MM.1S (cell line): ENCODE measurements at regions not wholly inside any gene's neighbourhood (a gene's known extent, or its start where the extent isn't known, plus 50 kb on each side); places are given as distances from the start of the nearest gene placed in this dataset.

Experiments used
- DNase-seq: peaks from one replicate; pipeline ENCODE4 v3.0.0-alpha.2; 2015
- H2AFZ ChIP-seq: fragments of 300-600 bp; sonication (generic); 2 replicates; pipeline ENCODE4 v1.6.0; 2016; ENCODE audit warnings: antibody characterized with exemption, low read length
- H3F3A ChIP-seq: fragments of 300-600 bp; sonication (generic); 2 replicates; pipeline ENCODE4 v1.6.1; 2016; ENCODE audit warnings: mild to moderate bottlenecking, antibody characterized with exemption, low read length, moderate library complexity, mixed read lengths; ENCODE audit not compliant: insufficient read depth
- H3K27ac ChIP-seq: fragments of 300-600 bp; sonication (generic); 2 replicates; pipeline ENCODE4 v1.5.1; 2016; ENCODE audit warnings: mild to moderate bottlenecking, low read length
- H3K27me3 ChIP-seq: fragments of 300-600 bp; sonication (generic); replicated peaks from 2 replicates; pipeline ENCODE4 v1.6.0; 2016; ENCODE audit warnings: low read length; ENCODE audit not compliant: insufficient read depth
- H3K36me3 ChIP-seq: fragments of 300-600 bp; sonication (generic); replicated peaks from 2 replicates; pipeline ENCODE4 v1.6.1; 2016; ENCODE audit warnings: mild to moderate bottlenecking, low read length, mixed read lengths; ENCODE audit not compliant: insufficient read depth
- H3K4me1 ChIP-seq: fragments of 300-600 bp; sonication (generic); 2 replicates; pipeline ENCODE4 v1.6.1; 2016; ENCODE audit warnings: low read length, mixed read lengths
- H3K4me2 ChIP-seq: fragments of 300-600 bp; sonication (generic); 2 replicates; pipeline ENCODE4 v1.6.0; 2016; ENCODE audit warnings: low read depth, low read length
- H3K4me3 ChIP-seq: fragments of 300-600 bp; sonication (generic); 2 replicates; pipeline ENCODE4 v1.5.1; 2016; ENCODE audit warnings: low read length, mixed read lengths
- H3K79me2 ChIP-seq: fragments of 300-600 bp; sonication (generic); 2 replicates; pipeline ENCODE4 v1.6.1; 2016; ENCODE audit warnings: mixed run types, low read length, mixed read lengths
- H3K9ac ChIP-seq: fragments of 300-600 bp; sonication (generic); 2 replicates; pipeline ENCODE4 v1.6.1; 2016; ENCODE audit warnings: low read length, mixed read lengths
- H3K9me2 ChIP-seq: fragments of 300-600 bp; sonication (generic); replicated peaks from 2 replicates; pipeline ENCODE4 v1.6.1; 2016; ENCODE audit warnings: mild to moderate bottlenecking, low read length, mixed read lengths; ENCODE audit not compliant: insufficient read depth
- H3K9me3 ChIP-seq: fragments of 300-600 bp; sonication (generic); replicated peaks from 2 replicates; pipeline ENCODE4 v1.6.1; 2016; ENCODE audit warnings: mild to moderate bottlenecking, low read length, mixed read lengths; ENCODE audit not compliant: insufficient read depth
- H4K20me1 ChIP-seq: fragments of 300-600 bp; sonication (generic); 2 replicates; pipeline ENCODE4 v1.6.1; 2016; ENCODE audit warnings: mild to moderate bottlenecking, low read length, moderate library complexity, mixed read lengths; ENCODE audit not compliant: insufficient read depth
- EZH2 ChIP-seq: fragments of 300-600 bp; sonication (generic); optimal IDR thresholded peaks from 2 replicates; pipeline ENCODE3; 2017; ENCODE audit warnings: low read depth, mild to moderate bottlenecking, antibody characterized with exemption, low read length, mixed read lengths
- EZH2phosphoT487 ChIP-seq: fragments of 300-600 bp; sonication (generic); IDR thresholded peaks from 2 replicates; pipeline ENCODE4 v1.6.1; 2018; ENCODE audit warnings: antibody characterized with exemption, low read length
- TF ChIP-seq, protein P1 (sequence below): fragments of 300-600 bp; sonication (generic); IDR thresholded peaks from 2 replicates; pipeline ENCODE4 v1.5.1; 2016; ENCODE audit warnings: antibody characterized with exemption, low read length, mixed read lengths

DNA sequence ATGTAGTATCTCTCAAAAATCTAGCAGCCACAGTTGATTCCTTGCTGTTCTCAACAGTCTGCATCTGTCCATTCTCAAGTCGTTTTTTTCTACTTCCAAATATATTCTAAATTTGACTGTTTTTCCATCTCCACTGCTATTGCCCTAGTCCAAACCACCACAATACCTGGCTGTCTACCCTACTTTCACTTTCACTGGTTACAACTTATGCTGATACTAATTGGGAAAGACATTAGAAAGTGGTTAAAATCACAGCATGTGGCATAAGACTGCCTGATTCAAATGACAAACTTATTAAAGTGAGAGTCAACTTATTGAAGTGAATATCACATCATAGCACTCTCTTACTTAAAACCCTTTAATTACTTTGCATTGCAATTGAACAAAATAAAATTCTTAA lies 72.6 kb downstream of the CHST2 start:
- TF ChIP-seq, protein P1, sequence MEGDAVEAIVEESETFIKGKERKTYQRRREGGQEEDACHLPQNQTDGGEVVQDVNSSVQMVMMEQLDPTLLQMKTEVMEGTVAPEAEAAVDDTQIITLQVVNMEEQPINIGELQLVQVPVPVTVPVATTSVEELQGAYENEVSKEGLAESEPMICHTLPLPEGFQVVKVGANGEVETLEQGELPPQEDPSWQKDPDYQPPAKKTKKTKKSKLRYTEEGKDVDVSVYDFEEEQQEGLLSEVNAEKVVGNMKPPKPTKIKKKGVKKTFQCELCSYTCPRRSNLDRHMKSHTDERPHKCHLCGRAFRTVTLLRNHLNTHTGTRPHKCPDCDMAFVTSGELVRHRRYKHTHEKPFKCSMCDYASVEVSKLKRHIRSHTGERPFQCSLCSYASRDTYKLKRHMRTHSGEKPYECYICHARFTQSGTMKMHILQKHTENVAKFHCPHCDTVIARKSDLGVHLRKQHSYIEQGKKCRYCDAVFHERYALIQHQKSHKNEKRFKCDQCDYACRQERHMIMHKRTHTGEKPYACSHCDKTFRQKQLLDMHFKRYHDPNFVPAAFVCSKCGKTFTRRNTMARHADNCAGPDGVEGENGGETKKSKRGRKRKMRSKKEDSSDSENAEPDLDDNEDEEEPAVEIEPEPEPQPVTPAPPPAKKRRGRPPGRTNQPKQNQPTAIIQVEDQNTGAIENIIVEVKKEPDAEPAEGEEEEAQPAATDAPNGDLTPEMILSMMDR, result no peak
- TF ChIP-seq EZH2phosphoT487, result no peak
- TF ChIP-seq EZH2, result no peak
- no peak overlapping the region for H2AFZ ChIP-seq

DNA sequence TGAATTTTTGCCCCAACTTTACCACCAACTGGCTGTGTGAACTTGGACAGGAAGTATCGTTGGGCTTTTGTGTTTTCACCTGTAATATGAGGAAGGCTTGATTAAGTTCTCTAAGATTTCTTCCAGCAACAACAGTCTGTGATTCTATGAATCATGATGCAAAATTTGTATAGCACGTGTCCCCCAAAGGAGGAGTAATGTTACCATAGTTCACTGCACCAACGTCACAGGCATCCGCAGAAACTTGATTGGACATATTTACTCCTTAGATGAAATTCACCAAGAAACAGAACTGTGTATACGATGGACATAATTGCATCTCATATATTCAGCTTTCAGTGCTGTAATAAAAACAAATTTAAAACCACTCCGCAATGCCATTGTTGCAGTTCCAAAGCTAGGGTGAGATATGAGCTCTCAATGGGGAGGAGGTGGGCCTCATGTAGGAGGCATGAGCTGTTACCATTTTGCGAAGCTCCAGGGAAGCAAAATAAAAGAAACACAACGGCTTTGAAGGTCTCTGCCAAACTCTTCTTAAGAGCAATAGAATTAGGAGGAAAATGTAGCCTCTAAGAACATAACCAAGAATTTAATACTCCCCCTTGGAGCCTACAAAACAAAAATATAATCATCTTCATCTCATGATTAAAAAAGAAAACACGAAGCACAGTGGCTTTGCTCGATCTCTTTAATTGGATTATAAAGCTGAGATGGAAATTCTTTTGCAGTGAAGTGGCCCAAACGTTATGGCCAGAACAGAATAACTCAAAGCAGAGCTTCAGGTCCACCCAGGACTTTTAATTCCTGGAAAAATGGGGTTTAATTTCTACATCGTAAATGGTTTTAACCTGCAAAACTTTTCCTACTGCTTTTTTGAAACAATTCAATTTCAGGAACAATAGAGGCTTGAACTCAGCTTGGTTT lies 80.7 kb downstream of the CHST2 start:
- H3K36me3 ChIP-seq, result no peaks in the 10 kb centered on the region
- no peak overlapping the region for H3K9ac ChIP-seq
- no peak overlapping the region for H3K4me2 ChIP-seq
- no peaks in the 10 kb centered on the region for H4K20me1 ChIP-seq
- no peaks in the 10 kb centered on the region for H3K27me3 ChIP-seq
- H3K4me1 ChIP-seq, result no peaks in the 10 kb centered on the region
- no peak overlapping the region for H2AFZ ChIP-seq
- H3F3A ChIP-seq, result no peaks in the 10 kb centered on the region
- DNase-seq, result no peak
- H3K4me3 ChIP-seq, result no peak overlapping the region
- H3K79me2 ChIP-seq, result no peaks in the 10 kb centered on the region
- H3K9me2 ChIP-seq, result no peaks in the 10 kb centered on the region
- TF ChIP-seq EZH2, result no peak
- TF ChIP-seq EZH2phosphoT487, result no peak
- TF ChIP-seq, protein P1, result no peak
- H3K27ac ChIP-seq, result no peak overlapping the region
- no peaks in the 10 kb centered on the region for H3K9me3 ChIP-seq

More for the DNA sequence above, 72.6 kb downstream of the CHST2 start:
- no peaks in the 10 kb centered on the region for H3K4me1 ChIP-seq
- H3K4me3 ChIP-seq, result no peak overlapping the region
- no peaks in the 10 kb centered on the region for H3K9me3 ChIP-seq
- no peaks in the 10 kb centered on the region for H3K79me2 ChIP-seq
- H3K36me3 ChIP-seq, result no peaks in the 10 kb centered on the region
- H4K20me1 ChIP-seq, result no peaks in the 10 kb centered on the region
- H3K27me3 ChIP-seq, result no peaks in the 10 kb centered on the region
- no peak overlapping the region for H3K27ac ChIP-seq
- DNase-seq, result no peak
- no peak overlapping the region for H3K4me2 ChIP-seq
- no peaks in the 10 kb centered on the region for H3K9me2 ChIP-seq
- no peaks in the 10 kb centered on the region for H3F3A ChIP-seq
- H3K9ac ChIP-seq, result no peak overlapping the region

DNA sequence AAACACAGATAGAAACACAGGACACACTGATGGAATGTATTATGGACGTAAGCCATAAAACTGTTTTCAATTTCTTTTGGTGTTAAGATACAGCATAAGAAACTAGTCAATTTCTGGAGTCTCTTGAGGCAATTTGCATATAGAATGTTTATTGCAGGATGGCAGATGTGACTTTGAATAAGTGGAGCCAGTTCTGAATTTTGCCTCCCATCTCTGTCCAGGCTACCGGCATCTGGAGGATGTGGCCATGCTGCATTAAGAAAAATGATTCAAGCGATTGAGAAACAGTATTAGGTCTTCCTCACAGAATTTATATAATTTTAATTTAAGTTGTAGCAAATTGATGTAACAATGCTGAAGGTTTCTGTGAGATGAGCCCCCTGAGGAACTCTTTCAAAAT lies 81.5 kb downstream of the CHST2 start:
- Histone ChIP-seq H3K4me3 (no peak overlapping the region), H3K9ac (no peak overlapping the region), H3F3A (no peaks in the 10 kb centered on the region), H3K27ac (no peak overlapping the region), H3K79me2 (no peaks in the 10 kb centered on the region), H3K9me3 (no peaks in the 10 kb centered on the region), H3K36me3 (no peaks in the 10 kb centered on the region), H3K27me3 (no peaks in the 10 kb centered on the region), H3K4me1 (no peaks in the 10 kb centered on the region), H3K4me2 (no peak overlapping the region), H2AFZ (no peak overlapping the region), H4K20me1 (no peaks in the 10 kb centered on the region), H3K9me2 (no peaks in the 10 kb centered on the region)
- TF ChIP-seq EZH2phosphoT487 (no peak), EZH2 (no peak)
- TF ChIP-seq, protein P1, result no peak
- DNase-seq, result no peak
